H1 (cell line): ENCODE measurements at regions not wholly inside any gene's neighbourhood (a gene's known extent, or its start where the extent isn't known, plus 50 kb on each side); places are given as distances from the start of the nearest gene placed in this dataset.

ENCODE experiments used
- CHD7 ChIP-seq: fragments of 300-600 bp; sonication (generic); IDR thresholded peaks from 2 replicates; pipeline ENCODE4 v1.7.1; 2012; ENCODE audit warnings: low read length, moderate library complexity, mild to moderate bottlenecking, inconsistent platforms; ENCODE audit not compliant: insufficient replicate concordance

DNA sequence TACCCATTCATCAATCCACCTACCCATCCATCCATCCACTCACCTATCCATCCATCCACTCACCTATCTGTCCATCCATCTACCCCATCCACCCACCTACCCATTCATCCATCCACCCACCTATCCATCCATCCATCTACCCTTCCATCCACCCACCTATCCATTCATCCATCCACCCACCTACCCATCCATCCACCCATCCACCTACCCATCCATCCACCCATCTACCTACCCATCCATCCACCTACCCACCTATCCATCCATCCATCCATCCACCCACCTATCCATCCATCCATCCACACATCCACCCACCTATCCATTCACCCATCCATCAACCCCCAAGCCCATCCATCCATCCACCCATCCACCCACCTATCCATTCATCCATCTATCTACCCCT, 267.1 kb downstream of the MRTFB start (continued):
- TF ChIP-seq CHD7 = no peak
